ENCODE measurements at regions not wholly inside any gene's neighbourhood (a gene's known extent, or its start where the extent isn't known, plus 50 kb on each side); places are given as distances from the start of the nearest gene placed in this dataset.

DNA sequence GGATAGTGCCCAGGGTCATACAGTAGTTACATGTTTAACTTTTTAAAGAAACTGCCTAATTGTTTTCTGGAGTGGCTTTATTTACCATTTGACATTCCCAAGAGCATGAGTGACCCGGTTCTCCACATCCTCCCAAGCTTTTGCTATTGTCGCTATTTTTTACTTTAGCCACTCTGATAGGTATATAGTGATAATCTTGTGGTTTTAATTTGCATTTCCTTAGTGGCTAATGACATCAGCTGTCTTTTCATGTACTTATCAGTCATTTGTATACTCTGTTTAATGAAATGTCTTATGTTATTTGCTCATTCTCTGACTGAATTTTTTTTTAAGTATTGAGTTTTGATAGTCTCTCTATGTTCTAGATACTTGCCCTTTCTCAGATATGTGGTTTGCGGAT, 109.7 kb upstream of the HS6ST1 start:
- H3K27ac ChIP-seq: no peak overlapping the region
- TF ChIP-seq, protein P1, sequence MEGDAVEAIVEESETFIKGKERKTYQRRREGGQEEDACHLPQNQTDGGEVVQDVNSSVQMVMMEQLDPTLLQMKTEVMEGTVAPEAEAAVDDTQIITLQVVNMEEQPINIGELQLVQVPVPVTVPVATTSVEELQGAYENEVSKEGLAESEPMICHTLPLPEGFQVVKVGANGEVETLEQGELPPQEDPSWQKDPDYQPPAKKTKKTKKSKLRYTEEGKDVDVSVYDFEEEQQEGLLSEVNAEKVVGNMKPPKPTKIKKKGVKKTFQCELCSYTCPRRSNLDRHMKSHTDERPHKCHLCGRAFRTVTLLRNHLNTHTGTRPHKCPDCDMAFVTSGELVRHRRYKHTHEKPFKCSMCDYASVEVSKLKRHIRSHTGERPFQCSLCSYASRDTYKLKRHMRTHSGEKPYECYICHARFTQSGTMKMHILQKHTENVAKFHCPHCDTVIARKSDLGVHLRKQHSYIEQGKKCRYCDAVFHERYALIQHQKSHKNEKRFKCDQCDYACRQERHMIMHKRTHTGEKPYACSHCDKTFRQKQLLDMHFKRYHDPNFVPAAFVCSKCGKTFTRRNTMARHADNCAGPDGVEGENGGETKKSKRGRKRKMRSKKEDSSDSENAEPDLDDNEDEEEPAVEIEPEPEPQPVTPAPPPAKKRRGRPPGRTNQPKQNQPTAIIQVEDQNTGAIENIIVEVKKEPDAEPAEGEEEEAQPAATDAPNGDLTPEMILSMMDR (conservative IDR thresholded peaks at IDR 0.05): no peak

DNA sequence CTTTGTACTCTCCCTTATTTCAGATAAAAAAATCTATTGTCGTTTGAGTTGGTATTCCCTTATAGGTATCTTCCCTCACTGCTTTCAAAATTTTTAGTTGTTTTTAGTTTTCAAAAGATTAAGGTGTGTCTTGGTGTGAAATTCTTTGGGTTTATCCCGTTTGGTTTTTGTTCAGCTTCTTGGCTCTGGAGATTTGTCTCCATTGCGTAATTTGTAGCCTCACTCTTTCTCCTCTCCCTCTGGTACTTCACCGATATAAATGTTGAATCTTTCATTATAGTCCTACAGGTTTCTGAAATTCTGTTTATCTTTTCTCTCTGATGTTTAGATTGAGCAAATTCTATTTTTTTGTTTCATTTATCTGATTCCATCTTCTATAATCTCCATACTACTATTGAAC, 113.8 kb upstream of the HS6ST1 start:
- no peak overlapping the region for H3K27ac ChIP-seq
- TF ChIP-seq, protein P1 (conservative IDR thresholded peaks at IDR 0.05): no peak

DNA sequence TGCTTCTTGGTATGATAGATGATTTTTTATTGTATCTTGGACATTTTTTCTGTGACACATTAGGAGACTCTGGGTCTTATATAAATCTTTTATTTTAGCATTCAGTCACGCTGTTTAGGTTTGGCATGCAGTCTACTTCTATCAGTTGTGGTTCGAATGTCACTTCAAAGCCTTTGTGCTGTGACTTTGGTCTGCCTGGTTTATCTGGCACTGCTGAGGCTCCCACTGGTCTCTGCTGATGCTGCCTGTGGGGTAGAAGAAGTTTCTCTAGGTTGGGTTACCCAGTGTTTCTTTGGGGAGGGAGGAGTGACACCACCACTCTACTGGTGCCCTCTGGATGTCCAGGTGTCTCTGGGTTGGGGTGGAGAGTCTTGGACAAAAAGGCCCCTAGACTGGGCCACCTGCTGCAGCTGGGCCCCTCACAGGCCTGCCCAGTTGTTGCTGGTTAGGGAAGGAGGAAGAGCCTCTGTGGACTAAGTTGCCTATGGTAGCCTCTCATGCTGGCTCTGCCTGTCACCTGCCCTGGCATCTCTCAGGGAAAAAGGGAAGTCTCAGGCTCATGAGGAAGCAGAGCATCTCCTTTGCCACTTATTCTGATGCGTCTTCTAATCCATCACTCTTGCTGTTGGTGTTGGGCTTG, 115.4 kb upstream of the HS6ST1 start:
- no peak overlapping the region for H3K27ac ChIP-seq
- TF ChIP-seq, protein P1 (conservative IDR thresholded peaks at IDR 0.05): no peak

DNA sequence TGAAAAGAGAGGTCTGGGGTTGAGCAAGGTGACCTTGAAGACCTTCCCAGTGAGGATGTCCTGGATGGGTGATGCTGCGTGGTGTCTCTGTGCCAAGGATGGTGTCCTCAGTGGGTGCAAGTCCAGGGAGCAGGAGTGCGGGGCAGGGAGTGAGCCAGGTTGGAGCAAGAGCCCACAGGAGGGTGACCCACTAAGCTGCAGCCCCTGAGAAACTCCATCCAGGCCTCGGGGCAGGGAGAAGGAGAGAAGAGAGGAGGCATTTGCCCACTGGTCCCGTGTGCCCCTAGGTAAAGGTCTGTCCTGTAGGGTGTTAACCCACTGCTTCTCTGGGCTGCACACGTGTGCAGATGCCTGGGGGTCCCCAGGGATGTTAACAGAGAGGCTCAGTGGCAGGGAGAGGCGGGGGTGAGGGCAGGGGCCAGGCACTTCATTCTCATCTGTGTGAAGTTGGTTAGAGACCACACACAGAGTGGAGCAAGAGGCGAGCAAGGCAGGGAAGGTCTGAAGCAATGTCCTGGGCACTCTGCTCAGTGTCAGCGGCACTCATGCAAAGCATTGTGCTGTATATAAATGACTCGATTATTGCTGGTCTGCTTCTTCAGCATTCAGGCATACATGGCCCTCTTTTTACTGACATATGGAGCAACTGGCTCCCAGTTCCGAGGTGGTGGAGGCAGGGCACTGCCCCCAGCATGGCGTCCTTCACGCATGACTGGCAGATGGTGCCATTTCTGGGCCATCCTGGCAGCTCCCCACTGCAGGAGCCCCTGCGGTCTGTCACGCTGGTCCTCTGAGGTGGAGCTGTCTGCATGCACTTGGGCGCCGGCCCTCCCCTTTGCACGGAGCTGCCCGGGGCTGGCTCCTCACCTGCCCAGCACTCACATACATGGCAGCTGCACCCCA, 117.2 kb upstream of the HS6ST1 start:
- H3K27ac ChIP-seq: no peak overlapping the region
- TF ChIP-seq, protein P1 (conservative IDR thresholded peaks at IDR 0.05): no peak

DNA sequence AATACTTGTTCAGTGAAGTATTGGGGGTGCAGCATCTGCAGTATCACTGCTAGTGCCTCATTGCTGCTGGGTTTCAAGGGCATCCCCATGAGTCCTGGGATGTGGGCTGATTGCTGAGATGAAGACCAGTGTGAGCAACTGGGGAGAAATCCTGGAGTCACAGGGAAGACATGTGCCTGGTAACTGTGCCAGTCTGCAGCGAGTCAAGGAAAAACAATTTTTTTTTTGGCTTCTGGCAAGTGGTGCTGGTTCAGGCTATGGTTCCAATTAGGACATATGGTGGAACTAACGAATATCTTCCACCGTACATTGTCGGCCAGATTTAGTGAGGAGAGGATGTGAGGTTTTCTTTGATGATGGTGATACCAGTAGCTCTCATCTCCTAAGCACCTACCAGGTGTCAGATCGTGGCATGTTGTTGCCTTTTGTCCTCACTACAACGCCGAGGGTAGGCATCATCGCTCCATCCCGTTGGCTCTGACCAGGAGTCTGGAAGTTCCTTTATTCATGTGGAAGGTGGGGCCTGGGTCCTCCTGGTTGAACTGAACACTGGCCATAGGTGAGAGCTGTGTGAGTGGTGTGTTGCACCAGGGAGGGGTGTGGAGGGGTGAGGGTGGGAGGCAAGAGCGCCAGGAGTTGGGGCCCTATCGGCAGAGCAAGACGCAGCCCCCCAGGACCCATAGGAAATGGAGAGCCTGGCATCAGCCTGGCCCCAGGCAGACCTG, 118.0 kb upstream of the HS6ST1 start:
- H3K27ac ChIP-seq: no peak overlapping the region
- TF ChIP-seq, protein P1 (conservative IDR thresholded peaks at IDR 0.05): no peak

DNA sequence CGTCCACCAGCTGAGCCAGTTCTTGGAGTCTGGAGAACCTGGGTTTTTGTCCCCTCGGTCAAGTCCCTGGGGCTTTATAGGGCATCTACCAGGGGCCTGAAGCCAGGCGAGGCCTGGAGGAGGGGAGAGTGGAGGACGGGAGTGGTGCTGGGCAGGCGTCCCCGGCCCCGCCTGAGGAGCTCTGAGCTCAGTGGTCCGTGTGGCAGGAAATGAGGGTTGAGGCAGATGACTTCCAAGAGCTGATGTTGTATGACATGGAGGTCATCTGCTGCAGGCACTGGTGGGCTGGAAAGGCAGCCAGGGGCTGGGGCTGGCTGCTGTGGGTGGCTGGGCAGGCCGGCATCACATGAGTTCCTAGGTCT, 118.5 kb upstream of the HS6ST1 start:
- TF ChIP-seq, protein P1 (conservative IDR thresholded peaks at IDR 0.05): no peak
- H3K27ac ChIP-seq: no peak overlapping the region

DNA sequence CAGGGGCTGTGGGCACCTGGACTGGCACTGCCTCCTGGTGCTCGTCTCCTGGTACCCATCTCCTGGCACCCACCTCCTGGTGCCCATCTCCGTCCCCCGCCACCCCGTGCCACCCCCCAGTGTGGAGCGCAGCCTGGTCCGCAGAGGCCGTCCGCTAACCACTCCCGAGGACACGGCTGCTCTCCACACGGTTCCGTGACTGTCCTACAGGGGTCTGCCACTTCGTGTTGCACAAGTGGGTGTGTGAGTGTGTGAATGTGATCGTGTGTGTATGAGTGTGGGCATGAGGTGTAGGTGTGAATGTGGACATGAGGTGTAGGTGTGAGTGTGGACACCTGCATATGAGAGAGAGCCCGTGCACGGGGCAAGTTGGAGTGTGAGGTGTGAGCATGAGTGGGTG, 119.4 kb upstream of the HS6ST1 start:
- TF ChIP-seq, protein P1 (conservative IDR thresholded peaks at IDR 0.05): no peak

More for the DNA sequence above, 119.4 kb upstream of the HS6ST1 start:
- H3K27ac ChIP-seq: no peak overlapping the region

All from VCaP (cell line).